GM12874 (cell line): ENCODE measurements at regions not wholly inside any gene's neighbourhood (a gene's known extent, or its start where the extent isn't known, plus 50 kb on each side); places are given as distances from the start of the nearest gene placed in this dataset.

ENCODE experiments used
- CTCF ChIP-seq: IDR thresholded peaks from 2 replicates; pipeline ENCODE4 v1.5.1; 2011; ENCODE audit warnings: low read depth, mild to moderate bottlenecking, control low read depth, low read length, moderate library complexity; ENCODE audit not compliant: insufficient read depth

GRCh38 chr10:118488710-118489497 lies 106.5 kb downstream of the PRLHR start:
- no peak for TF ChIP-seq CTCF

- TF ChIP-seq CTCF = no peak
Observed at GRCh38 chr10:118485641-118486040, 109.8 kb downstream of the PRLHR start.

GRCh38 chr10:118484152-118484871 lies 111.1 kb downstream of the PRLHR start:
- TF ChIP-seq CTCF = no peak

- TF ChIP-seq CTCF = no peak
Observed at GRCh38 chr10:118483496-118483895, 112.0 kb downstream of the PRLHR start.

GRCh38 chr10:118482393-118483331 lies 112.8 kb downstream of the PRLHR start:
- TF ChIP-seq CTCF = no peak

GRCh38 chr10:118481871-118482270 lies 113.6 kb downstream of the PRLHR start:
- no peak for TF ChIP-seq CTCF

GRCh38 chr10:118475214-118475613 lies 120.2 kb downstream of the PRLHR start:
- TF ChIP-seq CTCF = no peak
